BE2C (cell line): ENCODE measurements at regions not wholly inside any gene's neighbourhood (a gene's known extent, or its start where the extent isn't known, plus 50 kb on each side); places are given as distances from the start of the nearest gene placed in this dataset.

ENCODE experiments used
- DNase-seq: peaks from one replicate; pipeline ENCODE4 v3.0.0-alpha.2; 2020
- H3K27me3 ChIP-seq: fragments of 250-450 bp; sonication (Bioruptor Pico); 2 replicates; pipeline ENCODE4 v1.5.1; 2020; ENCODE audit warnings: mild to moderate bottlenecking
- H3K36me3 ChIP-seq: fragments of 250-450 bp; sonication (Bioruptor Pico); 2 replicates; pipeline ENCODE4 v1.5.1; 2020; ENCODE audit warnings: mild to moderate bottlenecking
- H3K4me1 ChIP-seq: fragments of 250-450 bp; sonication (Bioruptor Pico); 2 replicates; pipeline ENCODE4 v1.5.1; 2020
- H3K4me3 ChIP-seq: 2 replicates; pipeline ENCODE4 v1.5.1; 2011; ENCODE audit warnings: low read depth, low read length
- H3K9me3 ChIP-seq: fragments of 250-450 bp; sonication (Bioruptor Pico); 2 replicates; pipeline ENCODE4 v1.5.1; 2020
- CTCF ChIP-seq: IDR thresholded peaks from 2 replicates; pipeline ENCODE4 v1.5.1; 2012; ENCODE audit warnings: mild to moderate bottlenecking, low read depth, low read length

GRCh38 chr10:31604096-31604495, 285.1 kb downstream of the ZEB1 start:
- peak overlapping the region; percentile 32 for H3K4me3 ChIP-seq
- DNase-seq, result peak; percentile 54

GRCh38 chr10:31603235-31604087, 284.4 kb downstream of the ZEB1 start:
- Histone ChIP-seq H3K27me3 (no peaks in the 10 kb centered on the region), H3K9me3 (no peaks in the 10 kb centered on the region), H3K36me3 (no peaks in the 10 kb centered on the region), H3K4me3 (peak overlapping the region; percentile 65), H3K4me1 (peaks cover 15% of the 10 kb centered on the region)
- TF ChIP-seq CTCF, result no peak
- DNase-seq, result peak; percentile 99

More at GRCh38 chr10:31604096-31604495, 285.1 kb downstream of the ZEB1 start:
- Histone ChIP-seq H3K9me3 (no peaks in the 10 kb centered on the region), H3K27me3 (no peaks in the 10 kb centered on the region), H3K4me1 (peaks cover 15% of the 10 kb centered on the region), H3K36me3 (no peaks in the 10 kb centered on the region)
- no peak for TF ChIP-seq CTCF

GRCh38 chr10:31602541-31603234, 283.7 kb downstream of the ZEB1 start:
- H3K4me1 ChIP-seq, result peaks cover 15% of the 10 kb centered on the region
- H3K9me3 ChIP-seq, result no peaks in the 10 kb centered on the region
- H3K36me3 ChIP-seq, result no peaks in the 10 kb centered on the region
- TF ChIP-seq CTCF, result no peak
- H3K27me3 ChIP-seq, result no peaks in the 10 kb centered on the region
- peak; percentile 83 for DNase-seq
- H3K4me3 ChIP-seq, result peak overlapping the region; percentile 65

- no peak for TF ChIP-seq CTCF
- no peaks in the 10 kb centered on the region for H3K9me3 ChIP-seq
- no peak overlapping the region for H3K4me3 ChIP-seq
- no peak for DNase-seq
- H3K27me3 ChIP-seq, result no peaks in the 10 kb centered on the region
- peaks cover 15% of the 10 kb centered on the region for H3K4me1 ChIP-seq
- H3K36me3 ChIP-seq, result no peaks in the 10 kb centered on the region
These were observed 282.1 kb downstream of the ZEB1 start for GRCh38 chr10:31601136-31601535.

- Histone ChIP-seq H3K4me3 (no peak overlapping the region), H3K27me3 (no peaks in the 10 kb centered on the region), H3K4me1 (peaks cover 15% of the 10 kb centered on the region), H3K36me3 (no peaks in the 10 kb centered on the region), H3K9me3 (no peaks in the 10 kb centered on the region)
- no peak for DNase-seq
- no peak for TF ChIP-seq CTCF
These were observed 280.8 kb downstream of the ZEB1 start for GRCh38 chr10:31599626-31600504.
